ENCODE measurements at regions not wholly inside any gene's neighbourhood (a gene's known extent, or its start where the extent isn't known, plus 50 kb on each side); places are given as distances from the start of the nearest gene placed in this dataset.

DNA sequence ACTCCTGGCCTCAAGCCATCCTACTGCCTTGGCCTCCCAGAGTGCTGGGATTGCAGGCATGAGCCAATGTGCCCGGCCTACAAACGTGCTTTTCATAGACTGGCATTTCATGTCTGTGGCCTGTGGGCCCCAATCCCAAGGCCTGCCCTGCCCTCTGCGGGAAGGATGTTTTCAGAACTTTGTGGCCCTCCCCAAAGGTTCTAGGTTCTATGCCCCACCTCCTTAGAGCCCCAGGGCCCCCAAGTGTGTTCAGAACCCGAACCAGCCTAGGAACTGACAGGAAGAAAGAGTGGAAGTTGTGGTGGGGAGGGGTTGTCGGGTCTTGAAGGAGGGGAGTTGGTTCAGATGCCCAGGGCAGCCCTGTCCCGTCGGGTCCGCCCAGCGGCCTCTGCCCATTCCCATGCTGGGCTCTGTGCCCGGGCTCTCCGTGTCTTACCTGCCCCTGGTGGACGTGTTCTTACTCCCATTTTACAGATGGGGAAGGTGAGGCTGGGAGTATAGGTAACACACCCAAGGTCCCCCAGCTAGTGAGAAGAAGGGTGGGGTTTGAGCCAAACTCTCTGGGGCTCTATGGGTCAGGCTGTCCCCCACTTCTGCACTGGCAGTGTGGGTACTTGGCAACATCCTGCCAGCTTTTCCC is 175.8 kb upstream of the IER5L start:
- TF ChIP-seq, protein P1, sequence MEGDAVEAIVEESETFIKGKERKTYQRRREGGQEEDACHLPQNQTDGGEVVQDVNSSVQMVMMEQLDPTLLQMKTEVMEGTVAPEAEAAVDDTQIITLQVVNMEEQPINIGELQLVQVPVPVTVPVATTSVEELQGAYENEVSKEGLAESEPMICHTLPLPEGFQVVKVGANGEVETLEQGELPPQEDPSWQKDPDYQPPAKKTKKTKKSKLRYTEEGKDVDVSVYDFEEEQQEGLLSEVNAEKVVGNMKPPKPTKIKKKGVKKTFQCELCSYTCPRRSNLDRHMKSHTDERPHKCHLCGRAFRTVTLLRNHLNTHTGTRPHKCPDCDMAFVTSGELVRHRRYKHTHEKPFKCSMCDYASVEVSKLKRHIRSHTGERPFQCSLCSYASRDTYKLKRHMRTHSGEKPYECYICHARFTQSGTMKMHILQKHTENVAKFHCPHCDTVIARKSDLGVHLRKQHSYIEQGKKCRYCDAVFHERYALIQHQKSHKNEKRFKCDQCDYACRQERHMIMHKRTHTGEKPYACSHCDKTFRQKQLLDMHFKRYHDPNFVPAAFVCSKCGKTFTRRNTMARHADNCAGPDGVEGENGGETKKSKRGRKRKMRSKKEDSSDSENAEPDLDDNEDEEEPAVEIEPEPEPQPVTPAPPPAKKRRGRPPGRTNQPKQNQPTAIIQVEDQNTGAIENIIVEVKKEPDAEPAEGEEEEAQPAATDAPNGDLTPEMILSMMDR (conservative IDR thresholded peaks at IDR 0.05 in 1 of 2, IDR thresholded peaks at IDR 0.05 in 1 of 2; ENCODE audit: low read depth in 1 of 2, low read length in 2 of 2) = no peak
- TF ChIP-seq EZH2 (IDR thresholded peaks at IDR 0.05; ENCODE audit: low read length, missing control alignments) = no peak

Measured in fibroblast of lung (primary cell).